ENCODE measurements at regions not wholly inside any gene's neighbourhood (a gene's known extent, or its start where the extent isn't known, plus 50 kb on each side); places are given as distances from the start of the nearest gene placed in this dataset.
"Not testable (repeated sequence)": the region's sequence is repeated elsewhere in the genome, so short reads cannot be mapped to it uniquely, and the experiment has no call there.

- DNase-seq = no peak
Measured at GRCh38 chr1:172717722-172718465, 59.0 kb downstream of the FASLG start.

GRCh38 chr1:172719066-172719627, 60.2 kb downstream of the FASLG start:
- DNase-seq = peak in 2 of 3 donors; percentile 18 to 30

- peak in 2 of 3 donors; percentile 18 to 52 for DNase-seq
Measured at GRCh38 chr1:172719694-172720138, 60.8 kb downstream of the FASLG start.

- DNase-seq = no peak
Measured at GRCh38 chr1:172720339-172720738, 61.4 kb downstream of the FASLG start.

- no peak for DNase-seq
Measured at GRCh38 chr1:172723251-172723650, 64.3 kb downstream of the FASLG start.

GRCh38 chr1:172724232-172724631, 65.3 kb downstream of the FASLG start:
- DNase-seq = no peak

GRCh38 chr1:172724765-172725613, 66.1 kb downstream of the FASLG start:
- DNase-seq = no peak

GRCh38 chr1:172726740-172727139, 67.8 kb downstream of the FASLG start:
- no peak for DNase-seq

- no peak for DNase-seq
Measured at GRCh38 chr1:172727275-172727857, 68.5 kb downstream of the FASLG start.

- no peak for DNase-seq
Measured at GRCh38 chr1:172727956-172728603, 69.2 kb downstream of the FASLG start.

- not testable (repeated sequence) for DNase-seq
Measured at GRCh38 chr1:172728705-172729104, 69.8 kb downstream of the FASLG start.

- no peak for DNase-seq
Measured at GRCh38 chr1:172732427-172732826, 73.5 kb downstream of the FASLG start.

- DNase-seq = no peak
Measured at GRCh38 chr1:172733815-172734214, 74.9 kb downstream of the FASLG start.

GRCh38 chr1:172738389-172738788, 79.5 kb downstream of the FASLG start:
- no peak for DNase-seq

GRCh38 chr1:172742599-172743500, 83.9 kb downstream of the FASLG start:
- DNase-seq = peak in 1 of 3 donors; percentile 38

- DNase-seq = peak; percentile 42 to 66 (median 47)
Measured at GRCh38 chr1:172745014-172745413, 86.1 kb downstream of the FASLG start.

GRCh38 chr1:172746091-172746949, 87.4 kb downstream of the FASLG start:
- peak; percentile 24 to 78 (median 46) for DNase-seq

GRCh38 chr1:172748201-172748600, 89.3 kb downstream of the FASLG start:
- no peak for DNase-seq

GRCh38 chr1:172751683-172752082, 92.8 kb downstream of the FASLG start:
- DNase-seq = no peak

- no peak for DNase-seq
Measured at GRCh38 chr1:172753964-172754363, 95.1 kb downstream of the FASLG start.
